SK-N-SH (cell line): ENCODE measurements at regions not wholly inside any gene's neighbourhood (a gene's known extent, or its start where the extent isn't known, plus 50 kb on each side); places are given as distances from the start of the nearest gene placed in this dataset.

ENCODE experiments used
- CTCF ChIA-PET: fragments of 300-600, 350-600 bp; formaldehyde crosslinking; extraction: SDS; loops from one replicate; lab custom pipeline; 2021; lab: Yijun Ruan, JAX
- POLR2A ChIA-PET: fragments of 350-600 bp; sonication (Branson Sonifier 250); formaldehyde crosslinking; extraction: SDS; loops from one replicate; lab custom pipeline; 2020; ENCODE audit warnings: antibody characterized with exemption, inconsistent platforms; lab: Yijun Ruan, JAX
- DNase-seq: peaks from one replicate; pipeline ENCODE4 v3.0.0; 2012
- H2AFZ ChIP-seq: fragments of 200-600 bp; sonication (generic); 2 replicates; pipeline ENCODE4 v1.8.1; 2016; ENCODE audit warnings: antibody characterized with exemption, mild to moderate bottlenecking, low read depth
- H3F3A ChIP-seq: fragments of 200-600 bp; sonication (generic); replicated peaks from 2 replicates; pipeline ENCODE3; 2016; ENCODE audit warnings: antibody characterized with exemption, mild to moderate bottlenecking; ENCODE audit not compliant: insufficient read depth
- H3K27ac ChIP-seq, 2 experiments: fragments of 200-500 bp in 1 of 2; fragments of 200-600 bp in 1 of 2; sonication (Bioruptor generic) in 1 of 2; sonication (generic), shearing (Covaris generic) in 1 of 2; 2 replicates each; pipeline versions ENCODE4 v1.5.1 to v1.6.1; 2014 to 2016; ENCODE audit warnings: low read depth in 2 of 2, inconsistent platforms in 1 of 2, low read length in 1 of 2, mild to moderate bottlenecking in 1 of 2, mixed read lengths in 1 of 2
- H3K27me3 ChIP-seq: fragments of 200-600 bp; sonication (generic), shearing (Covaris generic); 2 replicates; pipeline ENCODE4 v1.6.1; 2016; ENCODE audit warnings: mixed run types; ENCODE audit not compliant: insufficient read depth
- H3K36me3 ChIP-seq, 2 experiments: fragments of 200-500 bp in 1 of 2; fragments of 200-600 bp in 1 of 2; sonication (Bioruptor generic) in 1 of 2; sonication (generic) in 1 of 2; replicated peaks in 1 of 2; 2 replicates each; pipeline versions ENCODE3 to v1.5.1; 2014 to 2016; ENCODE audit warnings: low read length in 1 of 2, mild to moderate bottlenecking in 1 of 2; ENCODE audit not compliant: insufficient read depth in 2 of 2, control insufficient read depth in 1 of 2
- H3K4me1 ChIP-seq, 2 experiments: fragments of 200-500 bp in 1 of 2; fragments of 200-600 bp in 1 of 2; sonication (Bioruptor generic) in 1 of 2; sonication (generic), shearing (Covaris generic) in 1 of 2; 2 replicates each; pipeline versions ENCODE4 v1.5.1 to v1.6.1; 2014 to 2016; ENCODE audit warnings: low read depth in 1 of 2, low read length in 1 of 2, mixed run types in 1 of 2; ENCODE audit not compliant: insufficient read depth in 2 of 2, control insufficient read depth in 1 of 2
- H3K4me2 ChIP-seq: fragments of 200-600 bp; sonication (generic), shearing (Covaris generic); 2 replicates; pipeline ENCODE4 v1.6.1; 2017; ENCODE audit warnings: mixed run types
- H3K4me3 ChIP-seq, 2 experiments: fragments of 200-500 bp in 1 of 2; fragments of 200-600 bp in 1 of 2; sonication (Bioruptor generic) in 1 of 2; sonication (generic), shearing (Covaris generic) in 1 of 2; 2 replicates each; pipeline versions ENCODE4 v1.5.1 to v1.8.1; 2014 to 2016; ENCODE audit warnings: low read depth in 2 of 2, inconsistent platforms in 1 of 2, low read length in 1 of 2, mild to moderate bottlenecking in 1 of 2, mixed read lengths in 1 of 2, moderate library complexity in 1 of 2
- H3K79me2 ChIP-seq: fragments of 200-600 bp; sonication (generic); 2 replicates; pipeline ENCODE4 v1.8.1; 2017; ENCODE audit warnings: mild to moderate bottlenecking; ENCODE audit not compliant: insufficient read depth
- H3K9ac ChIP-seq: fragments of 200-600 bp; sonication (generic); 2 replicates; pipeline ENCODE4 v1.6.1; 2017; ENCODE audit warnings: mixed run types
- H3K9me2 ChIP-seq: fragments of 200-600 bp; sonication (generic); 2 replicates; pipeline ENCODE4 v1.6.1; 2017; ENCODE audit warnings: mixed run types
- H3K9me3 ChIP-seq: fragments of 200-600 bp; sonication (generic); 2 replicates; pipeline ENCODE4 v1.6.1; 2017; ENCODE audit warnings: mixed run types, mild to moderate bottlenecking, moderate library complexity
- H4K20me1 ChIP-seq: fragments of 200-600 bp; sonication (generic); 2 replicates; pipeline ENCODE4 v1.6.1; 2017; ENCODE audit warnings: mild to moderate bottlenecking, mixed run types; ENCODE audit not compliant: insufficient read depth
- CHD2 ChIP-seq: fragments of 150-350 bp; IDR thresholded peaks from 2 replicates; pipeline ENCODE4 v1.6.1; 2018; ENCODE audit warnings: low read length; ENCODE audit not compliant: partially characterized antibody
- ELF1 ChIP-seq: IDR thresholded peaks from 2 replicates; pipeline ENCODE4 v1.4.0; 2012
- EP300 ChIP-seq, 2 experiments: IDR thresholded peaks; 2 replicates each; pipeline versions ENCODE4 v1.4.0 to v1.6.1; 2012; ENCODE audit warnings: borderline replicate concordance in 1 of 2, low read depth in 1 of 2, low read length in 1 of 2
- FOXM1 ChIP-seq: IDR thresholded peaks from 2 replicates; pipeline ENCODE4 v1.4.0; 2012; ENCODE audit warnings: low read depth, mild to moderate bottlenecking
- IRF3 ChIP-seq: fragments of 150-350 bp; IDR thresholded peaks from 2 replicates; pipeline ENCODE4 v1.6.1; 2016; ENCODE audit warnings: mild to moderate bottlenecking, low read depth, low read length
- NFIC ChIP-seq: IDR thresholded peaks from 2 replicates; pipeline ENCODE4 v1.4.0; 2012; ENCODE audit warnings: borderline replicate concordance
- PBX3 ChIP-seq: IDR thresholded peaks from 2 replicates; pipeline ENCODE4; 2012
- RAD21 ChIP-seq: IDR thresholded peaks from 2 replicates; pipeline ENCODE4 v1.6.1; 2012; ENCODE audit warnings: mild to moderate bottlenecking, low read length
- RXRA ChIP-seq: IDR thresholded peaks from 2 replicates; pipeline ENCODE4 v1.4.0; 2012; ENCODE audit warnings: low read depth, mild to moderate bottlenecking, borderline replicate concordance
- SMC3 ChIP-seq: IDR thresholded peaks from 2 replicates; pipeline ENCODE4 v1.6.1; 2012; ENCODE audit warnings: low read depth, low read length, improper control_type of control experiment
- USF1 ChIP-seq: IDR thresholded peaks from 2 replicates; pipeline ENCODE4 v1.4.0; 2012; ENCODE audit warnings: low read depth, borderline replicate concordance
- WGBS: methylation state at CpG from one replicate; pipeline ENCODE4 v1.1.6; 2017; ENCODE audit warnings: low lambda C conversion rate; 5-methylcytosine and 5-hydroxymethylcytosine counted together
- TF ChIP-seq, protein P1 (sequence below): fragments of 200-600 bp; sonication (generic); IDR thresholded peaks from 2 replicates; pipeline ENCODE4 v1.6.1; 2017; ENCODE audit warnings: antibody characterized with exemption, mild to moderate bottlenecking, moderate library complexity

DNA sequence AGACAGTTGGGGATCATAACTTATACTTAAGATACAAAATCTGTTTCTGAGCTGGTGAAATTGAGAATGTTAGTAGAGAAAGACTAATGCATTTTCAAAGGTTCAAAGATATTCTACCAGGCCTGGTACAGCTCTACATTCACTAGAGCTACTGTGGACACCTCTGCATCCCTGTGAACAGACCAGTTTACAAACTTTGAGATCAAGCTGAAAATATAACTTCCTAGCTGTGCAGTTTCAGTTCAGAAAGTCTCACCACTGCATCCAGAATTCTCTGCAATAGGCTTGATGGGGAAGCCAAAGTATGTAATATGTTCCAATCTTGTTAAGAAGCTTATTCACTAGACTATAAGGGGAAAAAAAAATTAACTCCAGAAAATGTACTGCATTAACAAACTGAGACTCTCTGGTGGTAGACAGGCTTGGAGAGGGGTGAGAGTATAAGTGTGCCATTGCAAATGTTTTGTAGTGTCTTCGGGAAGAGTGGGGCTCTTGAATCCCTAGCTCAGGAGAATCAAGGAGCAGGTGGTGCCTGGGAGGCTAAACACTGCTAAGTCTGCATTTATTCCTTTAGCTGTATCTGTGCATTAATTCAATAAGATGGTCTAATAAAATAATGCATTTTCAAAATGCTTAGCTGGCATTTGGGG, 671.9 kb downstream of the NR2F1-AS1 start:
- no peak for DNase-seq
- Histone ChIP-seq H3K27ac (no peak overlapping the region), H3K9me3 (no peaks in the 10 kb centered on the region), H3K36me3 (no peaks in the 10 kb centered on the region), H3F3A (no peaks in the 10 kb centered on the region), H3K9me2 (no peaks in the 10 kb centered on the region), H4K20me1 (no peaks in the 10 kb centered on the region), H3K79me2 (no peaks in the 10 kb centered on the region), H2AFZ (peak overlapping the region; percentile 6; the same call in 1 of the 2 replicates), H3K27me3 (no peaks in the 10 kb centered on the region), H3K4me2 (no peak overlapping the region), H3K4me1 (peaks cover 2 to 4% of the 10 kb centered on the region in 2 experiments; a peak in 3 of 4 replicates), H3K9ac (no peak overlapping the region), H3K4me3 (no peak overlapping the region)
- TF ChIP-seq SMC3 (no peak), FOXM1 (no peak), RAD21 (no peak), USF1 (no peak), CHD2 (no peak), RXRA (no peak), IRF3 (no peak), ELF1 (no peak), EP300 (IDR thresholded peaks at IDR 0.05; ENCODE audit: borderline replicate concordance in 1 of 2, low read depth in 1 of 2, low read length in 1 of 2) (no peak), PBX3 (no peak), NFIC (no peak)
- TF ChIP-seq, protein P1, sequence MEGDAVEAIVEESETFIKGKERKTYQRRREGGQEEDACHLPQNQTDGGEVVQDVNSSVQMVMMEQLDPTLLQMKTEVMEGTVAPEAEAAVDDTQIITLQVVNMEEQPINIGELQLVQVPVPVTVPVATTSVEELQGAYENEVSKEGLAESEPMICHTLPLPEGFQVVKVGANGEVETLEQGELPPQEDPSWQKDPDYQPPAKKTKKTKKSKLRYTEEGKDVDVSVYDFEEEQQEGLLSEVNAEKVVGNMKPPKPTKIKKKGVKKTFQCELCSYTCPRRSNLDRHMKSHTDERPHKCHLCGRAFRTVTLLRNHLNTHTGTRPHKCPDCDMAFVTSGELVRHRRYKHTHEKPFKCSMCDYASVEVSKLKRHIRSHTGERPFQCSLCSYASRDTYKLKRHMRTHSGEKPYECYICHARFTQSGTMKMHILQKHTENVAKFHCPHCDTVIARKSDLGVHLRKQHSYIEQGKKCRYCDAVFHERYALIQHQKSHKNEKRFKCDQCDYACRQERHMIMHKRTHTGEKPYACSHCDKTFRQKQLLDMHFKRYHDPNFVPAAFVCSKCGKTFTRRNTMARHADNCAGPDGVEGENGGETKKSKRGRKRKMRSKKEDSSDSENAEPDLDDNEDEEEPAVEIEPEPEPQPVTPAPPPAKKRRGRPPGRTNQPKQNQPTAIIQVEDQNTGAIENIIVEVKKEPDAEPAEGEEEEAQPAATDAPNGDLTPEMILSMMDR: no peak
- POLR2A ChIA-PET: interaction anchor here (0.6 kb wide), 1 partner anchor 712 kb away, joined by 4 read pairs; no protein-coding TSS in a partner anchor
- CTCF ChIA-PET: interaction anchor here (0.7 to 2.1 kb wide), 14 partner anchors 9 to 1941 kb away, joined by 3 to 11 read pairs (median 4); no protein-coding TSS in a partner anchor
- 100% methylated on average over 1 of the region's 1 CpG for WGBS
